Activated CD4-positive, alpha-beta T cell treated with anti-CD3 and anti-CD28 coated beads, Interleukin-10, Interleukin-2, amounts not matched to agents 100 ng/mL and 50 ng/mL, durations not matched to agents 16 hours and 8 hours (primary cell): ENCODE measurements at regions not wholly inside any gene's neighbourhood (a gene's known extent, or its start where the extent isn't known, plus 50 kb on each side); places are given as distances from the start of the nearest gene placed in this dataset.

Experiments
- DNase-seq: peaks from one replicate; pipeline ENCODE4 v3.0.0-alpha.2; 2020

GRCh38 chr1:75984781-75985180 is 52.6 kb upstream of the ASB17 start:
- DNase-seq: no peak

GRCh38 chr1:75985827-75986226 is 53.6 kb upstream of the ASB17 start:
- DNase-seq: peak; percentile 7

- no peak for DNase-seq
These were observed 54.3 kb upstream of the ASB17 start for GRCh38 chr1:75986478-75986877.

- DNase-seq: no peak
These were observed 56.9 kb upstream of the ASB17 start for GRCh38 chr1:75989121-75989520.

- DNase-seq: no peak
These were observed 58.5 kb upstream of the ASB17 start for GRCh38 chr1:75990686-75991085.

- DNase-seq: peak; percentile 69
These were observed 59.4 kb upstream of the ASB17 start for GRCh38 chr1:75991497-75992114.

GRCh38 chr1:75992312-75992711 is 60.1 kb upstream of the ASB17 start:
- DNase-seq: no peak

- no peak for DNase-seq
These were observed 61.5 kb upstream of the ASB17 start for GRCh38 chr1:75993661-75994060.

- no peak for DNase-seq
These were observed 64.0 kb upstream of the ASB17 start for GRCh38 chr1:75996196-75996595.

- no peak for DNase-seq
These were observed 66.8 kb upstream of the ASB17 start for GRCh38 chr1:75999034-75999433.

GRCh38 chr1:76003946-76004345 is 70.6 kb upstream of the ST6GALNAC3 start:
- DNase-seq: no peak

GRCh38 chr1:76005765-76006164 is 68.8 kb upstream of the ST6GALNAC3 start:
- DNase-seq: no peak

GRCh38 chr1:76006234-76006633 is 68.3 kb upstream of the ST6GALNAC3 start:
- no peak for DNase-seq

- DNase-seq: no peak
These were observed 63.7 kb upstream of the ST6GALNAC3 start for GRCh38 chr1:76010802-76011201.

- DNase-seq: no peak
These were observed 62.0 kb upstream of the ST6GALNAC3 start for GRCh38 chr1:76012341-76013205.

- no peak for DNase-seq
These were observed 61.4 kb upstream of the ST6GALNAC3 start for GRCh38 chr1:76013206-76013581.

GRCh38 chr1:76015478-76016103 is 59.0 kb upstream of the ST6GALNAC3 start:
- no peak for DNase-seq

- no peak for DNase-seq
These were observed 56.5 kb upstream of the ST6GALNAC3 start for GRCh38 chr1:76018045-76018444.

- DNase-seq: no peak
These were observed 52.7 kb upstream of the ST6GALNAC3 start for GRCh38 chr1:76021846-76022245.

GRCh38 chr1:76023669-76024435 is 50.7 kb upstream of the ST6GALNAC3 start:
- DNase-seq: peak; percentile 12
